PC-3 (cell line): ENCODE measurements at regions not wholly inside any gene's neighbourhood (a gene's known extent, or its start where the extent isn't known, plus 50 kb on each side); places are given as distances from the start of the nearest gene placed in this dataset.

Source experiments
- CTCF ChIP-seq: fragments of 300-600 bp; sonication (generic); conservative IDR thresholded peaks from 2 replicates; pipeline ENCODE4 v1.5.1; 2017; ENCODE audit warnings: antibody characterized with exemption, low read depth, mild to moderate bottlenecking, low read length
- EZH2 ChIP-seq: fragments of 300-600 bp; sonication (generic); IDR thresholded peaks from one replicate; pipeline ENCODE4 v1.6.1; 2017; ENCODE audit warnings: antibody characterized with exemption, mild to moderate bottlenecking, low read length; ENCODE audit not compliant: unreplicated experiment
- EZH2phosphoT487 ChIP-seq: fragments of 300-600 bp; sonication (generic); IDR thresholded peaks from 2 replicates; pipeline ENCODE4 v1.6.1; 2018; ENCODE audit warnings: mild to moderate bottlenecking, antibody characterized with exemption, low read length, borderline replicate concordance

GRCh38 chr18:77755187-77755586, 505.5 kb downstream of the GALR1 start:
- TF ChIP-seq EZH2 (no peak), CTCF (no peak), EZH2phosphoT487 (no peak)
